TTC549 (cell line): ENCODE measurements at regions not wholly inside any gene's neighbourhood (a gene's known extent, or its start where the extent isn't known, plus 50 kb on each side); places are given as distances from the start of the nearest gene placed in this dataset.
"Not testable (repeated sequence)": the region's sequence is repeated elsewhere in the genome, so short reads cannot be mapped to it uniquely, and the experiment has no call there.

Experiments used
- FAIRE-seq: peaks from 2 replicates; lab custom pipeline; 2012; peaks lifted over from hg19 to GRCh38; lab: Jason Lieb, UNC

DNA sequence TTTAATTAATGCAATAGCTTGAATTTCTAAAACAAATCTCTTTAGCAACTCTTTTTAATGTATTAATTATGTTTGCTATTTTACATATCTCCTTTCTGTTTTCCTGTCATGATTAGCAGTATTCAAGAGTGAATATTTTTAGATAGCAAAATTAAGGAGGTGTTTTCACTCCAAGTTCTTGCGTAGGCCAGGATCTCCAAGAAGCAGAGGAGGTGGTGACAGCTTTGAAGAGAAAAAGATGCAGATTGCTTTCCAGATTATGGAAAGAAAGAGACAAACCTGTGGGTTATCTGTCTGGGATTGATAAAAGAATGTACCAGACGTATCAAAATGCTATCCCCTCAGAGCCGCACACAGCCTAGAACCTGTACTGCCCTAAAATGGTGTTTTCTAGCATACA, 163.5 kb upstream of the FAM98A start:
- no peak for FAIRE-seq

DNA sequence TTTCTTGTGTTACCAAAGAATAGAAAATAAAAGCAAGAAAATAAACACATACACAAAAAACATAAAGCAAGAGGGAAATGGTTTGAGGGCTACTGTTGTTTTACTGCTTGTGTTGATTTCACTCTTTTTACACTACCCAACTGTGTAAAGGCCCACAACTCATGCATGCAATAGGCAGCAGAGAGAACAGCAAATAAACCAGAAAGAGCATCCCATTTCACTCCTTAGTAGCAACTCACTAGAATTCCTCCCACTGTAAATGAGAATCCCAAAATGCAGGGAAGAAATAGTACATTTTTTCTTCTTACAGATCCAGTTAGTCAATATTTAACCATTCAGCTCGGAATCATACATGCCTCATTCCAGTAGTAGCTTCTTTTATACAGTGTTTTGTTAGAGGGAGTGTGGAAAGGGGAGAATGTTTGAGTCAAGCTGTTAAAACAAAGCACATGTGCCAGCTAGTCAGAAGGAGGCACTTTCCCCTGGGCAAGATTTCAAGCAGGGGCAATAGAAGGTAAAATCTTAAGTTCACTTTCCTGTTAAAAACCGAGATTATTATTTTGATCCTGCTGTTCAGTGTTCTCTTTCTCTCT, 147.2 kb upstream of the FAM98A start:
- FAIRE-seq: no peak

- FAIRE-seq: no peak
Measured at GRCh38 chr2:33735096-33735495, 136.0 kb upstream of the FAM98A start.

DNA sequence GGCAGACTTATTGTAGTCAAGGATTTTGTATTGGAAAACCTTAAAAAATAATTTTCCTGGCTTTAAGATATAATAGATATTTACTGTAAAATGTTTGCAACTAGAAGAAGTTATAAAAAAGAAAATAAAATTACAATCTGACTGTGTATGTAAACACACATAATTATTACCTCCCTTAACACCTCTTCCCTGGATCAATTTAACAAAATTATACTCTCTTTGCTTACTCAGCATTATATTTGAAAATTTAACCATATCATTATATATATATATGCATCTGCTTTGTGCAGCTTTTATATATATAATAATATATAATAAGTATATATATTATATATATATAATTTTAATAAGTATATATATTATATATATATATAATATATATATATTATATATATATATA, 131.7 kb upstream of the FAM98A start:
- FAIRE-seq: peak; percentile 15

GRCh38 chr2:33730193-33730592, 131.1 kb upstream of the FAM98A start:
- no peak for FAIRE-seq

DNA sequence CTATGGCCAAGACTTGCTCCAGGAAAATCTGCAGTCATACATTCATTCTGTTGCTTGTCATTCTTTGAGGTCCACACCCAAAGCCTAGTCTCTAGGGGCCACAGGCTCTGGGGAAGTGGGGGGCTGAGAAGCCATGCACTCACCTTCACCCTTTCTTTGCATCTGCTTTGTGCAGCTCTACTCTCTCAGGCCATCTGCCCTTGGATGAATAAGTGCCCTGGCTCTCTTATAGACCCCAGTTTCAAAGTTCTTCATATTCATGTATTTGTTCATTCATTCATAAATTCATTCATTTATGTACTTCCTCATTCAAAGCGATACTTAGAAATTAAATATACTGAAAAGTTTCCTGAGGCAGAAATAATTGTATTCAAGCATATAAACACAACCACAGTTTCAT, 130.3 kb upstream of the FAM98A start:
- FAIRE-seq: no peak

DNA sequence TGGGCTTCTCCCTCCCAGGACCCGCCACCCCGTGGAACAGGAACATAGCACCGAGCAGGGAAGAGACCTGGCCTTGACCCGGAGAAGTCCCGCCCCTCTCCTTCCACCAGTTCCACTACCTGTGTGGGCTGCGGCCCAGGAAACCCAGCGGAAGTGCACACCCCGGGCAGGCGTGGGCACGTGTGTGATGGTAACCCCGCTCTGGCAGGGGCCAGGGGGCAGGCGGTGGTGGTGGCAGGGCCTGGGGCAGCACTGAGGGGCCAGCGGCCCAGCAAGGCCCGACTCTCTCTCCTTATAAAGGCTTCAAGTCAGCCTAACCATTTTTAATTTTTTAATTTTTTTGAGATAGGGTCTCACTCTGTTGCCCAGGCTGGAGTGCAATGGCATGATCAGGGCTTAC, 129.0 kb upstream of the FAM98A start:
- FAIRE-seq: no peak

DNA sequence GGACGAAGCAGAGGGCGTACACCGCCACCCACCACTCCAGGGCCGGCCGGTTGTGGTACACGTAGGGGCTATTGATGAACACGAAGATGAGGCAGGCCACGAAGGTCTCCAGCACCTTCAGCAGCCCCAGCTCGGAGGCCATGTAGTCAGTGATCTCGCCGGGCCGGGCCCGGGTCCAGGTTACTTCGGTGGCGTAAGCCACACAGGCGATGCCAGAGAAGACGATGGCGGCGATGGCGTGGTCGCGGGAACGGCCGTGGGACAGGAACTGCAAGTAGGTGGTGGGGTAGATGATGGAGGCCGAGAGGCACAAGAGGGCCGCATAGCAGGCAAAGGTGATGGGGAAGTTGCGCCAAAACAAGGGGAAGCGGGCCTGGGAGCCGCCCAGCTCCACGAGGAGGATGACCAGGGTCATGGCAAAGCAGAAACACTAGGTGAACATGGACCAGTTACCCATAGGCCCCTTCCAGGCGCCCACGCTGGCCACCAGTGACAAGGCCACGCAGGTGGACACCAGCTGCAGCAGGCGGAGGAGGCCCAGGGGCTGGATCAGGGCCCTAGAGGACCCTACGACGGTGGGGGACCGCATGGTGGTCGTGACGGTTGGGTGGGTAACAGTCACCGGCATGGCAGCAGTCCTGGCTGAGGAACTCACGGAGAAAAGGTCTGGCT, 128.4 kb upstream of the FAM98A start:
- no peak for FAIRE-seq

DNA sequence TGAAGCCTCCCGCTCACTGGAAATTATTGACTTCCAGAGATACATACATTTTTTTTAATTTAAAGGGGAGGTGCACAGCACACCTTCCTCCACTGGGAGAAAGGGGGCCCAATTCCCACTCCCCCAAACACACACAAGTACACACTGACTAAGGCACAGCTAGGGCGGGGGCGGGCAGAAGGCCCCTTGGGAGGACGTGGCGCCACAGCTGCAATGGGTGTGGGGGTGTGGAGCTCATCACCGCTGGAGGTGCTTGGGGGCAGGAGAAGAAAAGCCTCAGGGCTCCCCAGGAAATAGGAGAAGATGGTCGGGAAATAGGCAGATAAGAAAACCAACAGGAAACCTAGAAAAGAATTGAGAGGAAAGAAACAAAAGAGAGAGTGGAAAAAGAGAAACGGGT, 127.3 kb upstream of the FAM98A start:
- no peak for FAIRE-seq

- FAIRE-seq: no peak
Measured at GRCh38 chr2:33723329-33723728, 124.2 kb upstream of the FAM98A start.

DNA sequence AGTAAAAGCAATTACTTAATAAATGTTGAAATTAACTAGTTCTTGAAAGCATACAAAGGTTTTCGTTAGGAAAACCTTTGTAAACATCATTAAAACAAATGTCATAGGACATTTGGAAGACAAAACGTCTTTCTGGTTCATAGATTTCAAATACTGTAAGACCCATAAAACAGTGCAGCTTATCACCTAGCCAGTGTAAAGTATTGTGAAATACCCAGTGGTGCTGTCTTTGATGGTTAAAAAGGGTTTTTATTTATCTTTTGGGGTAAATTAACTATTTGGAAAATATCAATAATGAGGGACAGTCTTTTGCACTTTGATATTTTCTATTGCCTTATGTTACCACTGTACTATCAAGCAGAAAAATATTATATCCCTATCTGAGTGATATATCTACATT, 120.0 kb upstream of the FAM98A start:
- FAIRE-seq: no peak

GRCh38 chr2:33712674-33713073, 113.6 kb upstream of the FAM98A start:
- FAIRE-seq: no peak

GRCh38 chr2:33709951-33710350, 110.9 kb upstream of the FAM98A start:
- FAIRE-seq: no peak

GRCh38 chr2:33707312-33707711, 108.2 kb upstream of the FAM98A start:
- FAIRE-seq: no peak

DNA sequence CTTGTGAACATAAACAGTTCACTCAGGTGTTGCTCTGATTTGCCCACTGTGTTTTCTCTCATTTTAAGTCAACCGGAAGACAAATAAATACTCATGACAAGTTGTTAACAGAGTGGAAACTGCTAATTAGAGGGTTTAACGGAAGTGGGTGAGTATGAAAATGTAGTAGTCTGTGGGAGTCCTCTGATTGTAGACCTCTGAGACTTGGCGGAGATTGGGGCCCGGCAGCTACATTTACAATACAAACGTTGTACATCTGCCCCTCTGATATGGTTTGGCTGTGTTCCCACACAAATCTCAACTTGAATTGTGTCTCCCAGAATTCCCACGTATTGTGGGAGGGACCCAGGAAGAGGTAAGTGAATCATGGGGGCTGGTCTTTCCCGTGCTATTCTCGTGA, 107.3 kb upstream of the FAM98A start:
- no peak for FAIRE-seq

DNA sequence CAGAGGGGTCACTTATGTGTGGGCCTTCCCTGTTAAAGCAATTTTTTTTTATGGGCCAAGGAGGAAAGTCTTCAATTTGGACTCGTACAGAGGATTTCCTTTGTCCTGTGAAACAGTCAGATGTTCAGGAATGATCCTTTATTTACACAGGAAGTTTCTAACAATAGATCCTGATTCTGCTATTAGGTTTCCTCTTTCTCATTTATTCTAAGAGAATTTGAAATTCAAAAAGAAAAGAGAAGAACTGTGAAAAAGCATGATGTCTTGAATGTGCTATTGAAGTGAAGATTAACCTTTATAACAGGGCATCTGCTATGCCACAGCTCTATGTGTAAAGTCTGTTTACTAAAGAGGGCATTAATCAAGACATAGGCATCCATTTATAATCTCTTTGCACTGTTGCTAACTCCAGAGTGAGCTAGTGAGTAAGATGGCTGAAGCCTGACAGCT, 105.3 kb upstream of the FAM98A start:
- FAIRE-seq: no peak

DNA sequence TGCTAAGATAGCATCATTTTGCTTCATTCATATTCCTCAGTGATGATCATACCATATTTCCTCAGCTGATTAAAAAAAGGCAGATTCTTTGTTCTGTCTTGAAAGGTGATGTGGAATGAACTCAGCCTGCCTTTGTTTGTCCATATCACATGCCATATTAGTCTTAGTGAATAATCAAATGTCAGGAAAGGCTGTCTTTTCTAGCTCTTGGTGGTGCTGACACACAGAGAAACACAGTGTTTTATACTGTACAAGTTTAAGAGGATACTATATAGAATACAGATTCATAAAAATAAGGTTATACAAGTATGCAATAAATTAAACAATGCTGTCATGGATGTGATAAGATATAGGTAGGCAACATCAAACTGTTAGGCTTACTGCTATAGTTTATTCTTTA, 97.1 kb upstream of the FAM98A start:
- no peak for FAIRE-seq

DNA sequence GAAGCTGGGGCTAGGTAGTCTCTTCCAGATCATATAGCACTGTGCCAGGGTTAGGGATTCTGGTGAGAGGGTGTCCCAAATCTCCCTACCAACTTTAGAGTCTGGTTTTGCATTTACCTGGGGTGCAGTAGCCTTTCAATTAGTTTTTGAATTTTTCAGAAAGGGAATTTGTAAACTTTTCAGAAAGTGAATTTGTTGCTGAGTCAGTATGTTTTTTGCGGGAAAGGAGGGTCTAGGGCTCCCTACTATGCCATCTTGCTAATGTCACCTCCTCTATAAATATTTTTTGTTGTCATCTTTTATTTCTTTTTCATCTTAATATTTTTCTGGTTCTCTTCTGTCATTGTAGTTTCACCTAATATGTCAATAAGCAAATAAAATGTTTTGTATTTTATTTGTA, 95.8 kb upstream of the FAM98A start:
- FAIRE-seq: no peak

DNA sequence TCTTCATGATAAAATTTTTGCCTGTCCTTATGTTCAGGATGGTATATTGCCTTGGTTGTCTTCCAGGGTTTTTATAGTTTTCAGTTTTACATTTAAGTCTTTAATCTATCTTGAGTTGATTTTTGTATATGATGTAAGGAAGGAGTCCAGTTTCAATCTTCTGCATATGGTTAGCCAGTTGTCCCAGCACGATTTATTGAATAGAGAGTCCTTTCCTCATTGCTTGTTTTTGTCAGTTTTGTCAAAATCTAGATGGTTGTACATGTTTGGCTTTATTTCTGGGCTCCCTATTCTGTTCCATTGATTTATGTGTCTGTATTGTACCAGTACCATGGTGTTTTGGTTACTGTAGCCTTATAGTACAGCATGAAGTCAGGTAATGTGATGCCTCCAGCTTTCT, 91.6 kb upstream of the FAM98A start:
- not testable (repeated sequence) for FAIRE-seq

DNA sequence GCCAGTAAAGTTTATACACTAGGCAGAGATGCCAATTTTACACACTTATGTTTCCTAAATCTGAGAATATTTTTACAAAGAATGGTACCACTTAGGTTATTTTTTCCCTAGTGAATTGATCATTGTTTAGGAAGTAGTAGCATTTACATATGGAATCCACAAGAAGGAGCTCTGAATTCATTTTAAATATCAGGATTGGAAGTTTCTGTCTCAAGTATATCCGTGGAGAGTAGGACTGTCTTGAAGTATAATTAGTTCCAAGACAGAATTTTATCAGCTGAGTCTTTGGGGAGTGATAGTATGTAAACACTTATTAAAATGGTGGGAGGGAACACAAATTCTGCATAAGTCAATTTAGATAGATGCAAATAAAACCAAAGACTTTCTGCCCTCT, 82.3 kb upstream of the FAM98A start:
- peak; percentile 77 for FAIRE-seq

- no peak for FAIRE-seq
Measured at GRCh38 chr2:33680644-33681363, 81.7 kb upstream of the FAM98A start.

GRCh38 chr2:33678436-33678835, 79.3 kb upstream of the FAM98A start:
- FAIRE-seq: no peak

GRCh38 chr2:33673937-33674336, 74.8 kb upstream of the FAM98A start:
- peak; percentile 90 for FAIRE-seq

GRCh38 chr2:33672896-33673295, 73.8 kb upstream of the FAM98A start:
- no peak for FAIRE-seq
